ENCODE measurements at regions not wholly inside any gene's neighbourhood (a gene's known extent, or its start where the extent isn't known, plus 50 kb on each side); places are given as distances from the start of the nearest gene placed in this dataset.

DNA sequence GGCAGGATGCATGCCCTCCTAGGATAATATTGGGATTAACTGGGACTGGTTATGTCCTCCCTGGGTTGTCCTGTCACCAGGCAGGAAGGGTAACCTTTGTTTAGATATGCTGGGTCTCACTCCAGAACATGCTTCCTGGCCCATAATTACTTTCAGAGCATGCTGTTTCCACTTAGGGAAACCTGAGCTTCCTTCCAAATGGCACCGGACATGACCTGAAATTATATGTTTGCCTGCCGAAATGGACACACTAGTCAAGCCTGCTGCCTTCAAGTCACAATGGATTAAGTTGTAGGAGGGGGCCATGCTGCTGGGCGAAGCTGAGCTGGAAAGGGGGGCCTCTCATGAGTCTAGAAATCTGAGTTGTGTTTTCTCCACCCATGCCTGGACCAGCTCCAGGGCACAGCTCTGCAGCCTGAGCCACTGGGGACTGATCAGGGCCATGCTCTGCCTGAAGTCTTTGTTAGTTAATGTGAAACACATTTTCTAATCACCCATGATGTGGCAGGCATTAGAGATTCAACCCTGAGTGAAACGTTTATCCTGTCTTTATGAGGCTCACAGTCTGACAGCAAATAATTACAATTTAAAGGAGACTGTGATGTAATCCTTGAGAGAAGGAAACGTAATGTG is 273.3 kb downstream of the TNS1 start:
- peak; percentile 64 to 85 (median 78) for DNase-seq
- no peaks in the 10 kb centered on the region for H3K36me3 ChIP-seq (ENCODE audit: control insufficient read depth in 4 of 4, insufficient read depth in 4 of 4, low read length in 4 of 4)
- H3K27me3 ChIP-seq (ENCODE audit: control insufficient read depth in 3 of 3, insufficient read depth in 3 of 3, low read length in 2 of 3) = no peaks in the 10 kb centered on the region
- TF ChIP-seq, protein P1, sequence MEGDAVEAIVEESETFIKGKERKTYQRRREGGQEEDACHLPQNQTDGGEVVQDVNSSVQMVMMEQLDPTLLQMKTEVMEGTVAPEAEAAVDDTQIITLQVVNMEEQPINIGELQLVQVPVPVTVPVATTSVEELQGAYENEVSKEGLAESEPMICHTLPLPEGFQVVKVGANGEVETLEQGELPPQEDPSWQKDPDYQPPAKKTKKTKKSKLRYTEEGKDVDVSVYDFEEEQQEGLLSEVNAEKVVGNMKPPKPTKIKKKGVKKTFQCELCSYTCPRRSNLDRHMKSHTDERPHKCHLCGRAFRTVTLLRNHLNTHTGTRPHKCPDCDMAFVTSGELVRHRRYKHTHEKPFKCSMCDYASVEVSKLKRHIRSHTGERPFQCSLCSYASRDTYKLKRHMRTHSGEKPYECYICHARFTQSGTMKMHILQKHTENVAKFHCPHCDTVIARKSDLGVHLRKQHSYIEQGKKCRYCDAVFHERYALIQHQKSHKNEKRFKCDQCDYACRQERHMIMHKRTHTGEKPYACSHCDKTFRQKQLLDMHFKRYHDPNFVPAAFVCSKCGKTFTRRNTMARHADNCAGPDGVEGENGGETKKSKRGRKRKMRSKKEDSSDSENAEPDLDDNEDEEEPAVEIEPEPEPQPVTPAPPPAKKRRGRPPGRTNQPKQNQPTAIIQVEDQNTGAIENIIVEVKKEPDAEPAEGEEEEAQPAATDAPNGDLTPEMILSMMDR (IDR thresholded peaks at IDR 0.05; ENCODE audit: control extremely low read depth, extremely low read depth) = no peak
- peaks cover 0 to 20% (median 4%) of the 10 kb centered on the region in 5 donors for H3K4me1 ChIP-seq (ENCODE audit: control insufficient read depth in 5 of 5, insufficient read depth in 5 of 5, low read length in 5 of 5)
- ATAC-seq (ENCODE audit: insufficient read depth, low FRiP score) = no peak
- H3K9me3 ChIP-seq (ENCODE audit: control insufficient read depth in 4 of 4, insufficient read depth in 3 of 4, low read length in 3 of 4) = peaks cover 0 to 2% (median 0%) of the 10 kb centered on the region in 4 donors
- no peak overlapping the region for H3K4me3 ChIP-seq
- 50 to 61% methylated on average over 5 of the region's 5 CpGs for WGBS, 2 donors
- no peak overlapping the region for H3K27ac ChIP-seq (ENCODE audit: low read depth in 1 of 2, low read length in 1 of 2)
- H3K9ac ChIP-seq (ENCODE audit: insufficient read depth in 1 of 2, low read length in 2 of 2) = no peak overlapping the region

DNA sequence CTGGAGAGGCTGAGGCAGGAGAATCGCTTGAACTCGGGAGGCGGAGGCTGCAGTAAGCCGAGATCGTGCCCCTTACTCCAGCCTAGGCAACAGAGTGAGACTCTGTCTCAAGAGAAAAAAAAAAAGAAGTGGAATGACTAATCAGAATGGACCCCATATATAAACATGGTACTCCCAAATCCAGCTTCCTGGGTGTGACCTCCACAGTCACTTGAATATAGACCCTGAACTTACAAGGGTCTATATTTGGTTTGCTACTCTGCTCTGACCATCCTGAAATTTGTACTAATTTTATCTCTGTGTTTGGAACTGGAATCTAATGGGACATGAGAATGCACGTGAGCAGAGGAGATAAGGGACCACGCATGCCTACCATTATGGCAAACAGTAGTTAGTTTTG is 275.0 kb downstream of the TNS1 start:
- WGBS, 2 donors = 93 to 98% methylated on average over 7 of the region's 7 CpGs
- peaks cover 0 to 12% (median 4%) of the 10 kb centered on the region in 5 donors for H3K4me1 ChIP-seq (ENCODE audit: control insufficient read depth in 5 of 5, insufficient read depth in 5 of 5, low read length in 5 of 5)

DNA sequence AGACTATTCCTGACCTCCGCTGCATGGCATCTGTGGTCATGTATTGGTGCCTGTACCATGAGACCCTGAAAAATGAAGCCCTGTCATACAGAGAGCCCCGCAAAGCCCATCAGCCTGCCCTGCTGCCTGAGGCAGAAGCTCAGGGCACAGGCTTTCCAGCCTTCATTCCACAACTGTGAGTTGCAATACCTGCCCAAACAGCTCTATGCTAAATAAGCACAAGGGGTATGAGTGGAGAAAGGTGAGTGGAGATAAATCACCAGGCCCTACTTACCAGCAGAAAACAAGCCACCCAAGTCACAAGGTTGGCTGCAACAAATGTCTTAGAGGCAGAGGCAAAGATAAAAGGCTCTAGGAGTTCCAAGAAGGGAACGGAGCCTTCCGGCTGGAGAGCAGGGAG is 277.4 kb downstream of the TNS1 start:
- ATAC-seq (ENCODE audit: insufficient read depth, low FRiP score) = no peak
- WGBS, 2 donors = 96 to 98% methylated on average over 4 of the region's 4 CpGs
- Histone ChIP-seq H3K9me3 (ENCODE audit: control insufficient read depth in 4 of 4, insufficient read depth in 3 of 4, low read length in 3 of 4) (peaks cover 0 to 2% (median under 1%) of the 10 kb centered on the region in 4 donors), H3K27ac (ENCODE audit: low read depth in 1 of 2, low read length in 1 of 2) (no peak overlapping the region), H3K4me1 (ENCODE audit: control insufficient read depth in 5 of 5, insufficient read depth in 5 of 5, low read length in 5 of 5) (peaks cover 0 to 10% (median 4%) of the 10 kb centered on the region in 5 donors), H3K36me3 (ENCODE audit: control insufficient read depth in 4 of 4, insufficient read depth in 4 of 4, low read length in 4 of 4) (no peaks in the 10 kb centered on the region), H3K4me3 (no peak overlapping the region), H3K9ac (ENCODE audit: insufficient read depth in 1 of 2, low read length in 2 of 2) (no peak overlapping the region), H3K27me3 (ENCODE audit: control insufficient read depth in 3 of 3, insufficient read depth in 3 of 3, low read length in 2 of 3) (no peaks in the 10 kb centered on the region)
- DNase-seq = no peak
- TF ChIP-seq, protein P1 (IDR thresholded peaks at IDR 0.05; ENCODE audit: control extremely low read depth, extremely low read depth) = no peak

More for the DNA sequence above, 275.0 kb downstream of the TNS1 start:
- DNase-seq (no peak), ATAC-seq (ENCODE audit: insufficient read depth, low FRiP score) (no peak)
- H3K4me3 ChIP-seq = no peak overlapping the region
- H3K9ac ChIP-seq (ENCODE audit: insufficient read depth in 1 of 2, low read length in 2 of 2) = no peak overlapping the region
- peaks cover 0 to 2% (median 0%) of the 10 kb centered on the region in 4 donors for H3K9me3 ChIP-seq (ENCODE audit: control insufficient read depth in 4 of 4, insufficient read depth in 3 of 4, low read length in 3 of 4)
- H3K27me3 ChIP-seq (ENCODE audit: control insufficient read depth in 3 of 3, insufficient read depth in 3 of 3, low read length in 2 of 3) = no peaks in the 10 kb centered on the region
- H3K27ac ChIP-seq (ENCODE audit: low read depth in 1 of 2, low read length in 1 of 2) = no peak overlapping the region
- H3K36me3 ChIP-seq (ENCODE audit: control insufficient read depth in 4 of 4, insufficient read depth in 4 of 4, low read length in 4 of 4) = no peaks in the 10 kb centered on the region
- TF ChIP-seq, protein P1 (IDR thresholded peaks at IDR 0.05; ENCODE audit: control extremely low read depth, extremely low read depth) = no peak

DNA sequence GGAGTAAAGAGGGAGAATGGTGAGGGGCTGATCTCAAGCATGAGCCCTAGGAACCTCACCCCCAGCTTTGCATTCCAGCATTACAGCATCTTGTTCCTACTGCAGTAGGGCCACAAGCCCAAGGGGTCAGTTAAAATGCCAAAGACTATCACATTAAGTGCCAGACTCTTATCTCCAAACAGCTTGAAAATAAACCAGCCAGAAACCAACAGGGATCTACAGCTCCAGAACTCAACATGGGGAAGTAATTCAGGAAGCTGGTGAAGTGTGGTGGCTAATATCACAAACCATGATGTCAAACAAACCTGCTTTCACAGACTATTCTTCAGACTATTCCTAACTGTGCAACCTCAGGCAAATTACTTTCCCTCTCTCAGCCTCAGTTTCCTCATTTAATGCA is 278.3 kb downstream of the TNS1 start:
- Histone ChIP-seq H3K4me3 (no peak overlapping the region), H3K4me1 (ENCODE audit: control insufficient read depth in 5 of 5, insufficient read depth in 5 of 5, low read length in 5 of 5) (peaks cover 0 to 4% (median 3%) of the 10 kb centered on the region in 5 donors), H3K9me3 (ENCODE audit: control insufficient read depth in 4 of 4, insufficient read depth in 3 of 4, low read length in 3 of 4) (peaks cover 0 to 2% (median 0%) of the 10 kb centered on the region in 4 donors), H3K36me3 (ENCODE audit: control insufficient read depth in 4 of 4, insufficient read depth in 4 of 4, low read length in 4 of 4) (no peaks in the 10 kb centered on the region), H3K27me3 (ENCODE audit: control insufficient read depth in 3 of 3, insufficient read depth in 3 of 3, low read length in 2 of 3) (no peaks in the 10 kb centered on the region), H3K9ac (ENCODE audit: insufficient read depth in 1 of 2, low read length in 2 of 2) (no peak overlapping the region), H3K27ac (ENCODE audit: low read depth in 1 of 2, low read length in 1 of 2) (no peak overlapping the region)
- ATAC-seq (ENCODE audit: insufficient read depth, low FRiP score) = no peak
- no peak for DNase-seq
- TF ChIP-seq, protein P1 (IDR thresholded peaks at IDR 0.05; ENCODE audit: control extremely low read depth, extremely low read depth) = no peak
